ENCODE measurements at regions not wholly inside any gene's neighbourhood (a gene's known extent, or its start where the extent isn't known, plus 50 kb on each side); places are given as distances from the start of the nearest gene placed in this dataset.

- no peak overlapping the region for H3K27ac ChIP-seq (replicated peaks; ENCODE audit: low read length)
- no peak overlapping the region for H3K18ac ChIP-seq (ENCODE audit: low read length)
- H2BK5ac ChIP-seq (ENCODE audit: low read length) = no peak overlapping the region
- no CpG with 5 or more reads among the region's 1 CpG for WGBS, 2 donors (ENCODE audit: extremely low coverage in 2 of 2, insufficient read length in 2 of 2, insufficient replicate concordance in 1 of 2)
- H3K4me3 ChIP-seq (ENCODE audit: low read length in 2 of 2) = no peak overlapping the region
- DNase-seq (ENCODE audit: low spot score) = no peak
- H3K14ac ChIP-seq (ENCODE audit: low read length) = no peak overlapping the region
- H2BK15ac ChIP-seq (ENCODE audit: low read length) = no peak overlapping the region
- H2BK120ac ChIP-seq (ENCODE audit: low read depth, low read length) = no peak overlapping the region
- H4K8ac ChIP-seq (ENCODE audit: low read depth, low read length) = no peak overlapping the region
- H3K4me1 ChIP-seq (ENCODE audit: control insufficient read depth in 2 of 2, insufficient read depth in 1 of 2, low read depth in 1 of 2, low read length in 2 of 2) = no peaks in the 10 kb centered on the region
- no peak overlapping the region for H2BK12ac ChIP-seq (ENCODE audit: low read length)
- H3K23ac ChIP-seq (ENCODE audit: low read depth, low read length, poor library complexity) = no peak overlapping the region
- H4K91ac ChIP-seq (ENCODE audit: low read depth, low read length, poor library complexity) = no peak overlapping the region
- no peak overlapping the region for H2AFZ ChIP-seq (ENCODE audit: low read length)
- no peak overlapping the region for H3K9ac ChIP-seq (ENCODE audit: low read depth, low read length, poor library complexity)
- no peak overlapping the region for H3K4me2 ChIP-seq (ENCODE audit: insufficient read depth, low read length, poor library complexity, severe bottlenecking)
- H3K4ac ChIP-seq (ENCODE audit: low read length) = no peak overlapping the region
- no peaks in the 10 kb centered on the region for H3K9me3 ChIP-seq (replicated peaks in 1 of 2; ENCODE audit: control insufficient read depth in 2 of 2, insufficient read depth in 1 of 2, low read depth in 1 of 2, low read length in 2 of 2)
- H3K27me3 ChIP-seq (ENCODE audit: control insufficient read depth in 3 of 3, insufficient read depth in 3 of 3, low read depth in 1 of 3, low read length in 3 of 3) = no peaks in the 10 kb centered on the region
- no peaks in the 10 kb centered on the region for H3K79me1 ChIP-seq (ENCODE audit: low read depth, low read length)
- H2AK5ac ChIP-seq (ENCODE audit: low read depth, low read length) = no peak overlapping the region
- H3K36me3 ChIP-seq (replicated peaks in 1 of 2; ENCODE audit: control insufficient read depth in 2 of 2, insufficient read depth in 2 of 2, low read length in 2 of 2) = no peaks in the 10 kb centered on the region
Measured at GRCh38 chr7:49295146-49295545, 370.8 kb downstream of the CDC14C start.

- no peak for DNase-seq (ENCODE audit: low spot score)
- Histone ChIP-seq H2BK120ac (ENCODE audit: low read depth, low read length) (no peak overlapping the region), H2BK12ac (ENCODE audit: low read length) (no peak overlapping the region), H2BK5ac (ENCODE audit: low read length) (no peak overlapping the region), H3K18ac (ENCODE audit: low read length) (no peak overlapping the region), H2AK5ac (ENCODE audit: low read depth, low read length) (no peak overlapping the region), H3K23ac (ENCODE audit: low read depth, low read length, poor library complexity) (no peak overlapping the region), H3K4me1 (ENCODE audit: control insufficient read depth in 2 of 2, insufficient read depth in 1 of 2, low read depth in 1 of 2, low read length in 2 of 2) (no peaks in the 10 kb centered on the region), H3K79me1 (ENCODE audit: low read depth, low read length) (no peaks in the 10 kb centered on the region), H3K14ac (ENCODE audit: low read length) (no peak overlapping the region), H3K9ac (ENCODE audit: low read depth, low read length, poor library complexity) (no peak overlapping the region), H3K4me2 (ENCODE audit: insufficient read depth, low read length, poor library complexity, severe bottlenecking) (no peak overlapping the region), H3K9me3 (replicated peaks in 1 of 2; ENCODE audit: control insufficient read depth in 2 of 2, insufficient read depth in 1 of 2, low read depth in 1 of 2, low read length in 2 of 2) (no peaks in the 10 kb centered on the region), H3K4ac (ENCODE audit: low read length) (no peak overlapping the region), H4K8ac (ENCODE audit: low read depth, low read length) (no peak overlapping the region), H3K27ac (replicated peaks; ENCODE audit: low read length) (no peak overlapping the region), H2AFZ (ENCODE audit: low read length) (no peak overlapping the region), H3K27me3 (ENCODE audit: control insufficient read depth in 3 of 3, insufficient read depth in 3 of 3, low read depth in 1 of 3, low read length in 3 of 3) (no peaks in the 10 kb centered on the region), H2BK15ac (ENCODE audit: low read length) (no peak overlapping the region), H3K36me3 (replicated peaks in 1 of 2; ENCODE audit: control insufficient read depth in 2 of 2, insufficient read depth in 2 of 2, low read length in 2 of 2) (no peaks in the 10 kb centered on the region), H4K91ac (ENCODE audit: low read depth, low read length, poor library complexity) (no peak overlapping the region), H3K4me3 (ENCODE audit: low read length in 2 of 2) (no peak overlapping the region)
- no CpG with 5 or more reads among the region's 1 CpG for WGBS, 2 donors (ENCODE audit: extremely low coverage in 2 of 2, insufficient read length in 2 of 2, insufficient replicate concordance in 1 of 2)
Measured at GRCh38 chr7:49297958-49298357, 373.6 kb downstream of the CDC14C start.

GRCh38 chr7:49308787-49309186 lies 384.4 kb downstream of the CDC14C start:
- no peaks in the 10 kb centered on the region for H3K9me3 ChIP-seq (replicated peaks in 1 of 2; ENCODE audit: control insufficient read depth in 2 of 2, insufficient read depth in 1 of 2, low read depth in 1 of 2, low read length in 2 of 2)
- peak overlapping the region; percentile 43 for H2AFZ ChIP-seq (ENCODE audit: low read length)
- no peak overlapping the region for H2BK5ac ChIP-seq (ENCODE audit: low read length)
- no peak overlapping the region for H2BK120ac ChIP-seq (ENCODE audit: low read depth, low read length)
- H3K4me2 ChIP-seq (ENCODE audit: insufficient read depth, low read length, poor library complexity, severe bottlenecking) = no peak overlapping the region
- H3K18ac ChIP-seq (ENCODE audit: low read length) = no peak overlapping the region
- no peak overlapping the region for H4K8ac ChIP-seq (ENCODE audit: low read depth, low read length)
- no peak for DNase-seq (ENCODE audit: low spot score)
- no peak overlapping the region for H3K4me3 ChIP-seq (ENCODE audit: low read length in 2 of 2)
- no peak overlapping the region for H2BK15ac ChIP-seq (ENCODE audit: low read length)
- H3K4ac ChIP-seq (ENCODE audit: low read length) = no peak overlapping the region
- no peak overlapping the region for H2BK12ac ChIP-seq (ENCODE audit: low read length)
- H3K9ac ChIP-seq (ENCODE audit: low read depth, low read length, poor library complexity) = no peak overlapping the region
- H3K27me3 ChIP-seq (ENCODE audit: control insufficient read depth in 3 of 3, insufficient read depth in 3 of 3, low read depth in 1 of 3, low read length in 3 of 3) = no peaks in the 10 kb centered on the region
- WGBS, 2 donors (ENCODE audit: extremely low coverage in 2 of 2, insufficient read length in 2 of 2, insufficient replicate concordance in 1 of 2) = no CpG with 5 or more reads among the region's 2 CpGs
- no peak overlapping the region for H4K91ac ChIP-seq (ENCODE audit: low read depth, low read length, poor library complexity)
- no peak overlapping the region for H2AK5ac ChIP-seq (ENCODE audit: low read depth, low read length)
- no peak overlapping the region for H3K23ac ChIP-seq (ENCODE audit: low read depth, low read length, poor library complexity)
- H3K79me1 ChIP-seq (ENCODE audit: low read depth, low read length) = no peaks in the 10 kb centered on the region
- no peak overlapping the region for H3K14ac ChIP-seq (ENCODE audit: low read length)
- H3K27ac ChIP-seq (replicated peaks; ENCODE audit: low read length) = no peak overlapping the region
- H3K36me3 ChIP-seq (replicated peaks in 1 of 2; ENCODE audit: control insufficient read depth in 2 of 2, insufficient read depth in 2 of 2, low read length in 2 of 2) = no peaks in the 10 kb centered on the region
- H3K4me1 ChIP-seq (ENCODE audit: control insufficient read depth in 2 of 2, insufficient read depth in 1 of 2, low read depth in 1 of 2, low read length in 2 of 2) = peaks cover 0 to 2% of the 10 kb centered on the region in 2 donors

- Histone ChIP-seq H2BK12ac (ENCODE audit: low read length) (no peak overlapping the region), H3K4me1 (ENCODE audit: control insufficient read depth in 2 of 2, insufficient read depth in 1 of 2, low read depth in 1 of 2, low read length in 2 of 2) (peaks cover 2 to 13% of the 10 kb centered on the region in 2 donors), H3K9me3 (replicated peaks in 1 of 2; ENCODE audit: control insufficient read depth in 2 of 2, insufficient read depth in 1 of 2, low read depth in 1 of 2, low read length in 2 of 2) (no peaks in the 10 kb centered on the region), H2AFZ (ENCODE audit: low read length) (no peak overlapping the region), H3K4me3 (ENCODE audit: low read length in 2 of 2) (no peak overlapping the region), H4K8ac (ENCODE audit: low read depth, low read length) (no peak overlapping the region), H3K79me1 (ENCODE audit: low read depth, low read length) (no peaks in the 10 kb centered on the region), H3K27me3 (ENCODE audit: control insufficient read depth in 3 of 3, insufficient read depth in 3 of 3, low read depth in 1 of 3, low read length in 3 of 3) (no peaks in the 10 kb centered on the region), H3K23ac (ENCODE audit: low read depth, low read length, poor library complexity) (no peak overlapping the region), H2AK5ac (ENCODE audit: low read depth, low read length) (no peak overlapping the region), H3K27ac (replicated peaks; ENCODE audit: low read length) (no peak overlapping the region), H2BK15ac (ENCODE audit: low read length) (no peak overlapping the region), H2BK120ac (ENCODE audit: low read depth, low read length) (no peak overlapping the region), H3K9ac (ENCODE audit: low read depth, low read length, poor library complexity) (no peak overlapping the region), H4K91ac (ENCODE audit: low read depth, low read length, poor library complexity) (no peak overlapping the region), H3K36me3 (replicated peaks in 1 of 2; ENCODE audit: control insufficient read depth in 2 of 2, insufficient read depth in 2 of 2, low read length in 2 of 2) (no peaks in the 10 kb centered on the region), H3K4me2 (ENCODE audit: insufficient read depth, low read length, poor library complexity, severe bottlenecking) (no peak overlapping the region), H2BK5ac (ENCODE audit: low read length) (no peak overlapping the region), H3K4ac (ENCODE audit: low read length) (no peak overlapping the region), H3K14ac (ENCODE audit: low read length) (no peak overlapping the region), H3K18ac (ENCODE audit: low read length) (no peak overlapping the region)
- no peak for DNase-seq (ENCODE audit: low spot score)
- WGBS, 2 donors (ENCODE audit: extremely low coverage in 2 of 2, insufficient read length in 2 of 2, insufficient replicate concordance in 1 of 2) = no CpG with 5 or more reads among the region's 4 CpGs
Measured at GRCh38 chr7:49320083-49320482, 395.7 kb downstream of the CDC14C start.

Measured in neuronal stem cell (in vitro differentiated cells).